GM12891 (cell line): ENCODE measurements at regions not wholly inside any gene's neighbourhood (a gene's known extent, or its start where the extent isn't known, plus 50 kb on each side); places are given as distances from the start of the nearest gene placed in this dataset.

Experiments used
- DNase-seq: peaks from one replicate; pipeline ENCODE4 v3.0.0; 2011; ENCODE audit warnings: low spot score; ENCODE audit not compliant: insufficient read length
- FAIRE-seq: peaks from 2 replicates; lab custom pipeline; 2011; peaks lifted over from hg19 to GRCh38; lab: Jason Lieb, UNC
- PAX5 ChIP-seq: IDR thresholded peaks from 2 replicates; pipeline ENCODE4 v1.6.1; 2011; ENCODE audit warnings: low read length, moderate library complexity, mild to moderate bottlenecking; ENCODE audit not compliant: insufficient read depth, severe bottlenecking
- POLR2A ChIP-seq: IDR thresholded peaks from 2 replicates; pipeline ENCODE4 v1.6.1; 2011; ENCODE audit warnings: low read depth, low read length, control low read depth
- POLR2AphosphoS5 ChIP-seq: IDR thresholded peaks from 2 replicates; pipeline ENCODE4 v1.6.1; 2011; ENCODE audit warnings: low read depth, low read length, control low read depth
- POU2F2 ChIP-seq: IDR thresholded peaks from 2 replicates; pipeline ENCODE4 v1.6.1; 2011; ENCODE audit warnings: low read depth, mild to moderate bottlenecking, control low read depth, low read length, moderate library complexity
- SPI1 ChIP-seq: IDR thresholded peaks from 2 replicates; pipeline ENCODE4 v1.6.1; 2011; ENCODE audit warnings: low read depth, low read length, control low read depth
- TAF1 ChIP-seq: IDR thresholded peaks from 2 replicates; pipeline ENCODE4 v1.6.1; 2011; ENCODE audit warnings: low read depth, low read length, control low read depth

- no peak for FAIRE-seq
- TF ChIP-seq PAX5: no peak
- no peak for DNase-seq
These were observed 114.4 kb upstream of the SLC35F3 start for GRCh38 chr1:233790121-233790520.

GRCh38 chr1:233790662-233791371 is 113.7 kb upstream of the SLC35F3 start:
- FAIRE-seq: peak; percentile 94
- TF ChIP-seq POU2F2: no peak
- no peak for TF ChIP-seq PAX5
- TF ChIP-seq SPI1: no peak
- no peak for TF ChIP-seq TAF1
- no peak for TF ChIP-seq POLR2A
- no peak for TF ChIP-seq POLR2AphosphoS5
- DNase-seq: peak; percentile 29

GRCh38 chr1:233791372-233791703 is 113.1 kb upstream of the SLC35F3 start:
- FAIRE-seq: no peak
- DNase-seq: no peak
- TF ChIP-seq TAF1 (no peak), PAX5 (no peak), POLR2A (no peak), POLR2AphosphoS5 (no peak), SPI1 (no peak), POU2F2 (no peak)

GRCh38 chr1:233791721-233792120 is 112.8 kb upstream of the SLC35F3 start:
- DNase-seq (no peak), FAIRE-seq (no peak)
- no peak for TF ChIP-seq PAX5
- no peak for TF ChIP-seq POU2F2
- TF ChIP-seq POLR2A: no peak
- TF ChIP-seq TAF1: no peak

GRCh38 chr1:233794863-233795262 is 109.6 kb upstream of the SLC35F3 start:
- DNase-seq: no peak
- TF ChIP-seq POLR2A (no peak), TAF1 (no peak), SPI1 (no peak), PAX5 (no peak), POU2F2 (no peak)
- FAIRE-seq: no peak

- TF ChIP-seq TAF1: no peak
- no peak for TF ChIP-seq PAX5
These were observed 108.2 kb upstream of the SLC35F3 start for GRCh38 chr1:233796146-233796783.

GRCh38 chr1:233802611-233803010 is 101.9 kb upstream of the SLC35F3 start:
- DNase-seq: no peak
- no peak for TF ChIP-seq TAF1
- TF ChIP-seq PAX5: no peak
- no peak for TF ChIP-seq SPI1
- no peak for TF ChIP-seq POU2F2
- no peak for TF ChIP-seq POLR2A
- TF ChIP-seq POLR2AphosphoS5: no peak
- no peak for FAIRE-seq

More at GRCh38 chr1:233796146-233796783, 108.2 kb upstream of the SLC35F3 start:
- FAIRE-seq (no peak), DNase-seq (no peak)

GRCh38 chr1:233805786-233806185 is 98.7 kb upstream of the SLC35F3 start:
- no peak for FAIRE-seq
- TF ChIP-seq POLR2A: no peak
- no peak for TF ChIP-seq TAF1
- TF ChIP-seq SPI1: no peak
- no peak for TF ChIP-seq PAX5
- TF ChIP-seq POU2F2: no peak
- no peak for TF ChIP-seq POLR2AphosphoS5
- no peak for DNase-seq

- DNase-seq: no peak
- FAIRE-seq: no peak
- TF ChIP-seq TAF1 (no peak), PAX5 (no peak), POLR2A (no peak), POLR2AphosphoS5 (no peak), SPI1 (no peak), POU2F2 (no peak)
These were observed 89.1 kb upstream of the SLC35F3 start for GRCh38 chr1:233815357-233815756.

- DNase-seq (no peak), FAIRE-seq (no peak)
- TF ChIP-seq PAX5 (no peak), POLR2AphosphoS5 (no peak), POU2F2 (no peak), SPI1 (no peak), POLR2A (no peak), TAF1 (no peak)
These were observed 88.6 kb upstream of the SLC35F3 start for GRCh38 chr1:233815865-233816264.

- FAIRE-seq (no peak), DNase-seq (no peak)
- TF ChIP-seq POLR2A (no peak), POLR2AphosphoS5 (no peak), TAF1 (no peak), SPI1 (no peak), POU2F2 (no peak), PAX5 (no peak)
These were observed 88.1 kb upstream of the SLC35F3 start for GRCh38 chr1:233816348-233816747.
